GM18505 (cell line): ENCODE measurements at regions not wholly inside any gene's neighbourhood (a gene's known extent, or its start where the extent isn't known, plus 50 kb on each side); places are given as distances from the start of the nearest gene placed in this dataset.

Experiments used
- ATAC-seq: cut with Tn5 transposase; IDR thresholded peaks from one replicate; pipeline ENCODE4 v1.9.1; 2021; ENCODE audit not compliant: unreplicated experiment
- POLR2A ChIP-seq: IDR thresholded peaks from 4 replicates; pipeline ENCODE4 v1.6.1; 2011; ENCODE audit warnings: borderline replicate concordance; ENCODE audit not compliant: insufficient read depth, insufficient read length; ENCODE audit errors: extremely low read depth

- ATAC-seq: no peak
- no peak for TF ChIP-seq POLR2A
Measured at GRCh38 chr3:83559082-83559481, 1399.7 kb upstream of the CADM2 start.

GRCh38 chr3:83567935-83568334 is 1390.9 kb upstream of the CADM2 start:
- ATAC-seq: no peak
- TF ChIP-seq POLR2A: no peak

GRCh38 chr3:83581546-83581945 is 1377.2 kb upstream of the CADM2 start:
- no peak for TF ChIP-seq POLR2A
- ATAC-seq: no peak

- ATAC-seq: no peak
- no peak for TF ChIP-seq POLR2A
Measured at GRCh38 chr3:83601704-83602103, 1357.1 kb upstream of the CADM2 start.

GRCh38 chr3:83622526-83622925 is 1336.3 kb upstream of the CADM2 start:
- TF ChIP-seq POLR2A: no peak
- ATAC-seq: no peak

GRCh38 chr3:83625261-83625660 is 1333.5 kb upstream of the CADM2 start:
- no peak for TF ChIP-seq POLR2A
- no peak for ATAC-seq

GRCh38 chr3:83628471-83628870 is 1330.3 kb upstream of the CADM2 start:
- no peak for ATAC-seq
- no peak for TF ChIP-seq POLR2A

GRCh38 chr3:83632526-83632925 is 1326.3 kb upstream of the CADM2 start:
- no peak for ATAC-seq
- TF ChIP-seq POLR2A: no peak

- ATAC-seq: no peak
- no peak for TF ChIP-seq POLR2A
Measured at GRCh38 chr3:83633758-83634157, 1325.0 kb upstream of the CADM2 start.

GRCh38 chr3:83649692-83650091 is 1309.1 kb upstream of the CADM2 start:
- ATAC-seq: no peak
- no peak for TF ChIP-seq POLR2A

- no peak for ATAC-seq
Measured at GRCh38 chr3:83655083-83655482, 1303.7 kb upstream of the CADM2 start.

GRCh38 chr3:83662381-83662960 is 1296.3 kb upstream of the CADM2 start:
- no peak for ATAC-seq
- no peak for TF ChIP-seq POLR2A

More at GRCh38 chr3:83655083-83655482, 1303.7 kb upstream of the CADM2 start:
- no peak for TF ChIP-seq POLR2A

- TF ChIP-seq POLR2A: no peak
- no peak for ATAC-seq
Measured at GRCh38 chr3:83670416-83670815, 1288.4 kb upstream of the CADM2 start.

GRCh38 chr3:83683937-83684598 is 1274.7 kb upstream of the CADM2 start:
- TF ChIP-seq POLR2A: no peak
- no peak for ATAC-seq
